ENCODE measurements at regions not wholly inside any gene's neighbourhood (a gene's known extent, or its start where the extent isn't known, plus 50 kb on each side); places are given as distances from the start of the nearest gene placed in this dataset.

GRCh38 chr22:48691431-48691851 lies 1136.2 kb downstream of the BRD1 start:
- H3K4me3 ChIP-seq (ENCODE audit: control extremely low read depth in 1 of 5, extremely low read depth in 1 of 5, insufficient read depth in 1 of 5, low read depth in 2 of 5, low read length in 4 of 5) = no peak overlapping the region
- no peak overlapping the region for H3K9ac ChIP-seq (ENCODE audit: low read length)
- ChIA-PET POLR2A (no interaction called here), CTCF (no interaction called here)
- H3K27ac ChIP-seq (ENCODE audit: low read length in 2 of 2) = no peak overlapping the region
- H3K4me1 ChIP-seq (ENCODE audit: control insufficient read depth in 2 of 2, insufficient read depth in 2 of 2, low read length in 2 of 2) = no peaks in the 10 kb centered on the region
- ATAC-seq (ENCODE audit: low read depth) = no peak
- DNase-seq = no peak
- no peaks in the 10 kb centered on the region for H4K20me1 ChIP-seq (ENCODE audit: control insufficient read depth, insufficient read depth, low read length, poor library complexity, severe bottlenecking)
- no peak overlapping the region for H3K4me2 ChIP-seq (replicated peaks; ENCODE audit: low read depth, low read length, poor library complexity, severe bottlenecking)
- TF ChIP-seq EZH2 (IDR thresholded peaks at IDR 0.05; ENCODE audit: borderline replicate concordance, insufficient read depth, low read depth, low read length, poor library complexity, severe bottlenecking) (no peak), CTCF (IDR thresholded peaks at IDR 0.05) (no peak)
- Mint-ChIP-seq H3K27me3 (no peaks in the 10 kb centered on the region), H3K4me3 (no peak overlapping the region), H3K9me3 (ENCODE audit: insufficient read depth) (peaks cover 6% of the 10 kb centered on the region), H3K4me1 (no peaks in the 10 kb centered on the region), H3K27ac (no peak overlapping the region)
- intact Hi-C loops (cut with micrococcal nuclease) = no loop called here
- WGBS (ENCODE audit: insufficient coverage) = 88% methylated on average over 21 of the region's 21 CpGs
- no peak overlapping the region for H2AFZ ChIP-seq (ENCODE audit: insufficient read depth, low read depth, low read length, poor library complexity, severe bottlenecking)
- no peaks in the 10 kb centered on the region for H3K27me3 ChIP-seq (replicated peaks in 1 of 4; ENCODE audit: control extremely low read depth in 1 of 4, control insufficient read depth in 3 of 4, insufficient read depth in 4 of 4, low read length in 3 of 4)
- H3K9me3 ChIP-seq (ENCODE audit: control extremely low read depth in 1 of 3, control insufficient read depth in 2 of 3, insufficient read depth in 1 of 3, low read length in 2 of 3) = peaks cover 0 to 16% (median 0%) of the 10 kb centered on the region in 3 donors
- no peaks in the 10 kb centered on the region for H3K79me2 ChIP-seq (ENCODE audit: control insufficient read depth, insufficient read depth, low read length)
- no peaks in the 10 kb centered on the region for H3K36me3 ChIP-seq (replicated peaks in 1 of 2; ENCODE audit: control extremely low read depth in 1 of 2, control insufficient read depth in 1 of 2, extremely low read depth in 1 of 2, insufficient read depth in 2 of 2, low read length in 1 of 2)

GRCh38 chr22:48690583-48691317 lies 1136.9 kb downstream of the BRD1 start:
- Histone ChIP-seq H3K79me2 (ENCODE audit: control insufficient read depth, insufficient read depth, low read length) (no peaks in the 10 kb centered on the region), H3K27ac (ENCODE audit: low read length in 2 of 2) (no peak overlapping the region), H3K4me3 (ENCODE audit: control extremely low read depth in 1 of 5, extremely low read depth in 1 of 5, insufficient read depth in 1 of 5, low read depth in 2 of 5, low read length in 4 of 5) (no peak overlapping the region), H3K36me3 (replicated peaks in 1 of 2; ENCODE audit: control extremely low read depth in 1 of 2, control insufficient read depth in 1 of 2, extremely low read depth in 1 of 2, insufficient read depth in 2 of 2, low read length in 1 of 2) (no peaks in the 10 kb centered on the region), H3K4me1 (ENCODE audit: control insufficient read depth in 2 of 2, insufficient read depth in 2 of 2, low read length in 2 of 2) (no peaks in the 10 kb centered on the region), H3K27me3 (replicated peaks in 1 of 4; ENCODE audit: control extremely low read depth in 1 of 4, control insufficient read depth in 3 of 4, insufficient read depth in 4 of 4, low read length in 3 of 4) (no peaks in the 10 kb centered on the region), H3K4me2 (replicated peaks; ENCODE audit: low read depth, low read length, poor library complexity, severe bottlenecking) (no peak overlapping the region), H2AFZ (ENCODE audit: insufficient read depth, low read depth, low read length, poor library complexity, severe bottlenecking) (no peak overlapping the region), H3K9me3 (ENCODE audit: control extremely low read depth in 1 of 3, control insufficient read depth in 2 of 3, insufficient read depth in 1 of 3, low read length in 2 of 3) (peaks cover 0 to 10% (median 0%) of the 10 kb centered on the region in 3 donors), H4K20me1 (ENCODE audit: control insufficient read depth, insufficient read depth, low read length, poor library complexity, severe bottlenecking) (no peaks in the 10 kb centered on the region), H3K9ac (ENCODE audit: low read length) (no peak overlapping the region)
- ChIA-PET CTCF (no interaction called here), POLR2A (no interaction called here)
- Mint-ChIP-seq H3K27me3 (no peaks in the 10 kb centered on the region), H3K4me3 (no peak overlapping the region), H3K4me1 (no peaks in the 10 kb centered on the region), H3K9me3 (ENCODE audit: insufficient read depth) (peaks cover 7% of the 10 kb centered on the region), H3K27ac (no peak overlapping the region)
- no peak for ATAC-seq (ENCODE audit: low read depth)
- intact Hi-C loops (cut with micrococcal nuclease) = no loop called here
- 76% methylated on average over 22 of the region's 24 CpGs for WGBS (ENCODE audit: insufficient coverage)
- TF ChIP-seq EZH2 (IDR thresholded peaks at IDR 0.05; ENCODE audit: borderline replicate concordance, insufficient read depth, low read depth, low read length, poor library complexity, severe bottlenecking) (no peak), CTCF (IDR thresholded peaks at IDR 0.05) (no peak)
- no peak for DNase-seq
